GM19397 (cell line): ENCODE measurements at regions not wholly inside any gene's neighbourhood (a gene's known extent, or its start where the extent isn't known, plus 50 kb on each side); places are given as distances from the start of the nearest gene placed in this dataset.
"Not testable (repeated sequence)": the region's sequence is repeated elsewhere in the genome, so short reads cannot be mapped to it uniquely, and the experiment has no call there.

ENCODE experiments used
- ATAC-seq: cut with Tn5 transposase; IDR thresholded peaks from one replicate; pipeline ENCODE4 v1.9.1; 2021; ENCODE audit warnings: mild to moderate bottlenecking, moderate library complexity; ENCODE audit not compliant: unreplicated experiment

DNA sequence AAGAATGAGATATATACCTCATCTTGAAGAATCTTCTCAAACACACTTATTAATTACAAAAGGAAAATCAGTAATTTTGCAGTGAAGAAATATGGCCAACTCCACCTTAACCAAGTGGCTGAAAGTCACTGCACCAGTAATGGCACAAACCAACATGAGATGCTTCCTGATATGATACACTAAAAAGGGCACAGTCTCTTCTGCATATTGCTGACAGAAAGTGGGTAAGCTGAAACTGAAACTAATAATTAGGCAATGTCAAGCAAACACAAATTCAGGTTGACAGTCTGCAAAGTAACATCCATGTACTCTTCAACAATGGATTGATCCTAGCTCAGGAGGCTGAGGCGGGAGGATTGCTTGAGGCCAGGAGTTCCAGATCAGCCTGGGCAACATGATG lies 56.1 kb downstream of the ZNF22 start:
- not testable (repeated sequence) for ATAC-seq

DNA sequence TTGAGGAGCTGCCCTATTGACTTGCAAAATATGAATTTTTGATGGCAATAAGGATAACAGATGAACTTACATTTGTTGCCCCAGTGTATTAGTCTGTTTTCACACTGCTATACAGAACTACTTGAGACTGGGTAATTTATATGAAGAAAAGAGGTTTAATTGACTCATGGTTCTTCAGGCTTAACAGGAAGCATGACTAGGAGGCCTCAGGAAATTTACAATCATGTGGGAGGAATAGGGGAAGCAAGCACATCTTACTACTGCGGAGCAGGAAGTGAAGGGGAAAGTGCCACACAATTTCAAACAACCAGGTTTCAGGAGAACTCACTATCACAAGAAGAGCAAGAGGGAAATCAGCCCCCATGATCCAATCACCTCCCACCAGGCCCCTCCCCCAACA lies 57.9 kb downstream of the ZNF22 start:
- no peak for ATAC-seq

DNA sequence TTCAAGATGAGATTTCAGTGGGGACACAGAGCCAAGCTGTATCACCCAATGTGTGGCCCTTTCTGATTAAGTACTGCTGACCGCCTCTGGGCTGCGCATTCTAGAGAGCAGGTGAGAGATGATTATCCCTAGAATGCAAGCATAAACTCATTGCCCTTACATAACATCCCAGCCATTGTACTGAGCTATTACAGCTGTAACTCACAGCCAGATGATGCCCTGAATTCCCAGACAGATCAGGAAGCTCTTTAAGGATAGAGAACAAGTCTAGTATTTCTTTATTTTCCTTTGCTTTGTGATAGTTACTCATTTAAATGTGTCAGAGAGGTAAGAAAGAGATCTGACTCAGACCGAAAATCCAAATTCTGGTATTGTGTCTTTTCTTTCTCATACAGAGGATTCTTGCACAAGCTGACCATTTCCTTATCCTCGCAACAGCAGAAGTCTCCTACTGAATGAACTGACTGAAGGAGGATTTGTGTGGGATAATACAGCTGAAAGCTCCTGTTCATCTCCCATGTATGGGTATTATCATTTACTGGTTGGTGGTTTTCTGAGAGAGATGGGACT lies 58.4 kb downstream of the ZNF22 start:
- no peak for ATAC-seq

DNA sequence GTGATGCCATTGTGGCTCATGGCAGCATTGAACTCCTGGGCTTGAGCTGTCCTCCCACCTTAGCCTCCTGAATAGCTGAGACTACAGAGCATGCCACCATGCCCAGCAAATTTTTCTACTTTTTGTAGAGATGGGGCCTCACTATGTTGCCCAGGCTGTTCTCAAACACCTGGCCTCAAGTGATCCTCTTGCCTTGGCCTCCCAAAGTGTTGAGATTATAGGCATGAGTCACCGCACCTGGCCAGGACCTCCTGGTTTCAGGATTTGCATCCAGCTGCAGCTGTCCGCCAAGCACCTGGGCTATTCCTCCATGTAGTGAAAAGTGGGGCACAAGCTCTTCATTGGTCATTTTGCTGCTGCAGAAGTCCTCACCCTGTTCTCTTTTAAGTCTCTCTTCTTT lies 58.9 kb downstream of the ZNF22 start:
- no peak for ATAC-seq

DNA sequence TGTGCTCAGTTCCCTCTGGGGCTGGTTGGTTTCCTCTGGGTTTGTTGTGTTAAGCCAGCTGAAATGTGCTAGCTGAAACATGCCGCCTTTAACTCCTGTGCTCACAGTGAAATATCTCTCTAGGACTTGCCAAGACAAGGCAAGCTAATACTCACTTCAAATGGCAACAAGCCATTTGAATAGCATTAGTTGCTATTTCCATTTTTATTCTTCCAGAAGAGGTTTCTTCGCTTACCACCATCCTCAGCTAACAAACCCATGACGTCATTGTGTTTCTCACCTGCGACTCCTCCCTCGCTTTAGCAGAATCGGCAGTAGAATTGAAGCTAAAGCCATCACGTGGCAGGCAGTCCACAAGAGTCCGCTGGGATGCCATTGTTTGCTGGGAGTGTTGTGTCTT lies 61.3 kb downstream of the ZNF22 start:
- ATAC-seq = no peak

DNA sequence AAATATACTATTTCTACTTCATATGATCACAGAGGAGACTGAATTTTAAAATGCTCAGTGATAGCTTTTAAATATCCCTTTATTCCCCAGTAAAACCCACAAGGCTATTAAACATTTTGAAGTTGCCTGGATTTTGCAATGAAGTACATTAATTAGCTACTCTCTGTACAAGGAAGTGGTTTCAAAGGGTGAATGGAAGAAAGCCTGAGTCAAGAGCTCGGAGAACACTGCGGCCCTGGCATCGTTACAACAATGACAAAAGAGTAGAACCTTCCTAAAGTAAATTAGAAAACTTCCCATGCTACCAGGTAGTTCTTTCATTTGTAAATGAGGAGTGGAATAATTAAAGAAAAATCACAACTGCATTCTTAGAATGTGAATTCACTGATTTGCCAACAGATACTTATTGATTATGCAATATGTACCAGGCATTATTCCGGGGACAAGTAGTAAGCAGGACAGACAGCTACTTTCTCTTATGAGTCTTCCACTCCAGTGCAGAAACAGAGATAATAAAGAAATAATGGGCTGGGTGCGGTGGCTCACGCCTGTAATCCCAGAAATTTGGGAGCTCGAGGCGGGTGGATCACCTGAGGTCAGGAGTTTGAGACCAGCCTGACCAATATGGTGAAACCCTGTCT lies 63.0 kb downstream of the ZNF22 start:
- no peak for ATAC-seq

DNA sequence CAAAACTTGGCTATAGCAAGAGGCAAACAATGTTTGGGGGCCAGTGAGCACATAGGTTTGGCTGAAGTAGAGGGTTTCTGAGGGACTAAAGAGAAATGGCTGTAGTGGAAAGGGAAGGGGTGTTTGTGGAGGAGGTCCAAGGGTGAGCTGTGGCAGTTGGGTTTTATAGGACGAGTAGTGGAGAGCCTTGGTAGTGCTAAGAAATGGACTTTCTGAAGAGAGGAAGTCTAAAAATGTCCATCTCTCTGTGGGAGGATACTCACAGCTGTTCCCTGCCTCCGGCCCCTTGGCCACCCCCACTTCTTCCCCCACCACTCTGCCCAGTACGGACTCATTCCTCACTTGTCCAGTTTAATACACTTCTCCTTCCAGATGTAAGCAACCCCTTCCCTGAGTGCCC lies 64.3 kb downstream of the ZNF22 start:
- no peak for ATAC-seq

DNA sequence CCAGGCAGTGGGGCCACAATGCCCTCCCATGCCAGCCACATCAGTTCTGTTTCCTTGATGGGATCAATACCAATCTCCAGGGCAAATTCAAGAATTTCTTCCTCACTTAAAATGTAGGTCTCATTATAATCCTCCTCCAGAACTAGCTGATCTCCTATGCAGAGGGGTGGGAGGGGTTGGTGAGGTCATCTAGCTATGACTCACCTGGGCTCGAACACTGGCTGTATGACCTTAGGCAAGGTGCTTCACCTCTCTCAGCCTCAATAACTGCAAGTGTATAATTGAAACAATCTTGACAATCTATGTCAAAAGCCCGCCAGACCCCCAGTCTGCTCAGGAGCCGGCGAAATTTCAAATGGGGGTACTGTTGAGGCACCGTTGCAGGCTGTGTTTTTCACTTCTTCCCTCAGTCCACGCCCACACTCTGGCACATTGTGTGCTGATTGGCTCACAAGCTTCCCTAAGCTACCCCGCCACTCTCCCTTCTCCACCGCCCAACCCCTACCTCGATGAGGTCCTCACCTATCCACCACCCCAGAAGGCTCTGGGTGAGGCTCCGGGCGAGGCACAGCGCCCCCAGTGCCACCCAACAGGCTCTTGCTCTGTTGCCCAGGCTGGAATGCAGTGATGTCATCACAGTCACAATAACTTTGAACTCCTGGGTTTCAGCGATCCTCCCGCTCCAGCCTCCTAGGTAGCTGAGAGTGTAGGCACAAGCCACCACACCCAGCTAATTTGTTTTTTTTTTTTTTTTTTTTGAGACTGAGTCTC lies 70.5 kb downstream of the ZNF22 start:
- ATAC-seq = no peak

DNA sequence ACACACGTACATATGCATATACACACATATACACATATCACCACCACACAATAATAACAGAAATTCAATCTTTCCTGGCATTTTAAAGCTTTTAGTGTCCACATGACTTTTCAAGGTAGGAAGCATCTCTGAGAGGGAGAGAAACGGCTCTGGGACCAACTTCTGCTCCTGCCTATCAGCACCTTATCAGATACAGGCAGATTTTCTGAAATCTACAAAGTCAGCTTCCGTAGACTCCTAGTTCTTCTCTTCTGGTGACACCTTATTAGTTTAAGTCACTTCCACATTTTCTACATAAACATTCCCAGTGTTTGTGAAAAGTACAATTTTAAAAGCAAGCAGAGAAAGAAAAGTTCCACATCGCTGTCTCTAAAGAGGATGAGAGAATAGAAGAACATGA lies 74.5 kb downstream of the ZNF22 start:
- ATAC-seq = no peak

DNA sequence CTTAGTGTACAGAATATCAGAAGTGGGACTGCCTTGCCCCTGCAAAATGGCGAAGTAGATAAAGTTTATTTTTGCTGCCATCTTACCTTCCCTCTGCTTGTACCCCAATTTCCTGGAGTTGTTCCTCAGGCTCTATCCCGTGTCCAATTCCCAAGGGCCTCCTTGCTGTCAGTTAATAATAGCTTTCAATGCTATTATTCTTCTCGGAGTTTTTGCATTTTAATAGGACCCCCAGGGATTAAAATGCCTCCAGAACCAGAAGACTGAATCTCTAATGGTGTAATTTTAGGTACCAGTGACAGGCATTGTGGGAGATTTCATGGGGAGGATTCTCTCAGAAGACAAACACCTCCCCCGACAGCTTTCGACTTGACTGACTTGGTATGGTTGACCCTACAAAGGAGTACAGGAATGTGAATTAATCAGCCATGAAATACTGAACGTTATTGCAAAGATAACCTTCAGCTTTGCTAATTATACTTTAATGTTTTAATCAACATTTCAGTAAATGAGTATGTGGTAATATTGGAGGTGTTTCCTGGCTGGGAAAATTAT lies 75.2 kb downstream of the ZNF22 start:
- ATAC-seq = no peak

DNA sequence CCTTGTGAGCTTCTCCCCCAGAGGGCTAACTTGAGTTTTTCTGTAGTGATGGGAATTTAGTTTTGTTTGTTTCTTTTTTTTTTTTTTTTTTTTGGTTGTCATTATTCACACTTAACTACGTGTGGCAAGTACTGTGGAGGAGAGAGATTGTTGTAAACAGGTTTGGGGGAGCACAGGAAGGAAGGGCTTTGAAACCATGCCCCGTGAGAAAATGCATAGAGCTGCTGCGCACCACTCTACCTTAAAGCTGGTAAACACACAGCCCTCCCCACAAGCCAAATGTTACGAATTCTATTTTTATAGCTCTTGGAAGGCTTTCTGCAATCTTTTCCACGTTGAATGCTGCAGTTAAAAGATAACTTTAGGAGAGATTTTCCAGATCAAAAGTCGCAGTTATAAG lies 76.2 kb downstream of the ZNF22 start:
- no peak for ATAC-seq

DNA sequence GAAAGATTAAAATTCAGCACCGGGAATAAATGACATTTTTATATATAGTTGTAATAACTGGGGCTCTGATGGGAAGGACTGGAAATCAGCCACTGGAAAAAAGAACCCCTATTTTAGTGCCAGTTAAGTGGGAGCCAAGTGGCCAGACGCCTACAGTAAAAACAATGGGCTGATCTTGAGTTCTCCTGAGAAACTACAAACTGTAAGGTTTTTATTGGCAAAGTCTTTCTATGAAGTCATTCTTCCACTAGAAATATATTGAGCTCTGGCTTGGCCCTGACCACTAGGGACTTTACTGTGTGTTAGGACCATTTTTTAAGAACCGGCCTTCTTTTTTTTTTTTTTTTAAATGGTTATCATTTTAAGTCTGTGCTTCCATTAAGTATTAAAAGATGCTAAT lies 79.6 kb downstream of the ZNF22 start:
- no peak for ATAC-seq

DNA sequence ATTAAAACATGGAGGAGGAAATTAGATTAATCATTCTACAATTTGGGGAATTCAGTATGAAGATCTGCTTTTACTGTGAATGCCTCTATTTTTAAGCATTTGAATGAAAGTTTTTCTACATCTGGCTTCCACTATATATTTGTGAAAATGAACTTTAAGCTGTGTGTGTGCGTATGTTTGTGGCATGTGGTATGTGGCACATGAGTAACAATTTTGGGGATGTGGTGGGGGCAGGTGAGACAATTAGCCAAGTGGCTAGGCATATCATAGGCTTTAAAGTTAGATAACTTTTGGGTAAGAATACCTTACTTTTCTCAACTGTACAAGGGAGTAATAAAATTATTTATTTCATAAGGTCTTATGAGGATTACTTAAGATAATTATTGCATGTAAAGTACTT lies 81.5 kb downstream of the ZNF22 start:
- ATAC-seq = no peak

DNA sequence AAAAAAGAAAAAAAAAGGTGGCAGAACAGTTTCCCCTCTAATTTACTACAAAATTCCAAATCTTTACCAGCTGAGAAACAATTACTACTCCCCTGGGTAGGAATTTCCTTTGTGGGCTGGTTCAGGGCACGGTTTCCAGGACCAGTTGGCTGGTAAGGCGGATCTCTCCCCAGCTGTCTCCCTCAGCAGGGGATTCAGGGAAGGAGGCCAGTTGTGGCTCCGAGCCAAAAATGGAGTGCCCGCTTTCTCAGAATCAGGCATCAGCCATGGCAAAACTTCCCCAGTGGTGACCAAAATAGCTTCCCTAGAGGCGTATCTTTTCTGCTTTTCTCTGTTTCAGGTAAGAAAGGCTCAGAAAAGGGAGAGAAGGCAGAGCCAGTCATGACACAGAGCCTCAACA lies 91.2 kb downstream of the ZNF22 start:
- ATAC-seq = no peak

DNA sequence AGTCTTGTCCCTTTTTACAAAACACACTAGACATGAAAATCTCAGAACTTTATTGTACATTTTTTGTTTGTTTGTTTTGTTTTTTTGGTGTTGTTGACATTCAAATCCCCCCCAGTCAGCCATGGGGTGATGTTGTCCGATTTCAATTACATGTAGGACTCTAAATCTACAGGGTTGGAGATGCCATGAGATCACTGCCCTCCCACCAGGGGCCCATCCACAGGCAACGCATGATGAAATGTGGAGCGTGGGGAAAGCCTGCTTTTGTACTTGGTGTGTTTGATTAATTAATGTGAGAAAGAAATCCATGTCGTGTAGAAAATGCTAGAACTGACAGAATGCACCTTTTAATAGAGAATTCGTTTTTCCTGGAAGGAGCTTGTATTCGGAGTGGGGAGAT lies 93.2 kb downstream of the ZNF22 start:
- ATAC-seq = no peak

DNA sequence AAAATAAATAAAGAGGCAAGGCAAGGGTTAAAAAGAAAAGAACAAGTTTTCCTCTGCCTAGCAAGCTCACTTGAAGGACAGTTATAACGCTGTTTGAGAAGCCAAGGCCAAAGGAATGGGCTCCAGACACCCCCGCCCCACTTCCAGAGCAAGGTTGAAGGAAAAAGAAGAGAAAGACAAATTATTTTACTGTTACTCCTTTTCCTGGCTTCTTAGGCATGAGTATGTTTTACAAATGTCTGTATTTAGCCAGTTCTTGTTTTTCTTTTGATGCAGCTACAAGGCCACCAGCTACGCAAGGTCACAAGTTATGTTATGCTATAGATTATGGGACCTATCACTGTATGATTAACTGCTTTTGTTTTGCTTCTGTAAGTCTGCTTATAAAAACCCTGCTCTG lies 94.6 kb downstream of the ZNF22 start:
- no peak for ATAC-seq

DNA sequence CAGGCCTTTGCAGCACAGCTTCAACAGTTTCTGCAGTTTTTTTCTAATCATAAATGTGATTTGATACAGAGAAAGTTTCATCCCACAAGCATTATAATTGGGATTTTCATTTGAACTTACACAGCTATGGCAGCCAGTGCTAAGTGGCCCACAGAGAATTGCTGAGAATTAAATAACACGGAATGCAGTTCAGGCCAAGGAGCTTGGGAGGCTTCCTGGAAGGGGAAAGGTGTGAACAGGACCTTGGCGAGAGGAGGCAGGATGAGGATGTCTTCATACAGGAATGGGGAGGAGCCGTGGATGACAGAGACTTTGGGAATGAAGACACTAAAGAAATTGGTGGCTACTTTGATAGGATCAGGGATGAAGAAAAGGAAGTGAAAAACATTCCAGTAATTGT lies 95.3 kb downstream of the ZNF22 start:
- no peak for ATAC-seq

DNA sequence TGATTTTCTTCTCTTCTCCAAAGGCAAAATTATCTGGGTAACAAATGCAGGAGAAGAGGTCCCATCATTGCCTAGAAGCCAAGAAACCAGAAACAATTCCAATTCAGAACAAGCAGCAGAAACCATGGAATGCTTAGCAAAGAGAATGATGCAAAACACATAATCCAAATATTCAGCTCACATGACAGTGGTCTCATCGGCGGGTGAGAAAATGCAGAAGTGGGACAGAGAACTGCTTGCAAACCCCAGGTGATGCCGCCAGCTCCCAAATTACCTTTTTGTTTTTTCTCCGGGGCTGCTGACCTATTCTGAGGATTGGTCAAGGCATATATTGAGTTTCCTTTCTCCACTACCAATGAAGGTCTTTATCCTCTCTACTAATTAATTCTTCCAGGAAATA lies 99.7 kb downstream of the ZNF22 start:
- ATAC-seq = no peak

DNA sequence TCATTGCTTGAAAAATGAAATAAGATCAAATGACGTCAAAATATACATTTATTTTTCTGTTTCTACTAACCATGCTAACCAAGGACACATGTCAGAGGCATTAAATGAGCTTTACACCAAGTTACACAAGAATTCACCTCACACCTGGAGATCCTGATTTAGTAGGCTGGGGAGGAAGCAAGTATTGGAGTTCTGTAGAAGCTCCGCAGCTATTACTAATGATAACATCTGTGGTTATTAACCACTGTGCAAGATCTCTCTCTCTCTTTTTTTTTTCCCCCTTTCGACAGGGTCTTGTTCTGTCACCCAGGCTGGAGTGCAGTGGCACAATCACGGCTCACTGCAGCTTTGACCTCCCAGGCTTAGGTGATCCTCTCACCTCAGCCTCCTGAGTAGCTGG lies 104.0 kb downstream of the ZNF22 start:
- no peak for ATAC-seq

DNA sequence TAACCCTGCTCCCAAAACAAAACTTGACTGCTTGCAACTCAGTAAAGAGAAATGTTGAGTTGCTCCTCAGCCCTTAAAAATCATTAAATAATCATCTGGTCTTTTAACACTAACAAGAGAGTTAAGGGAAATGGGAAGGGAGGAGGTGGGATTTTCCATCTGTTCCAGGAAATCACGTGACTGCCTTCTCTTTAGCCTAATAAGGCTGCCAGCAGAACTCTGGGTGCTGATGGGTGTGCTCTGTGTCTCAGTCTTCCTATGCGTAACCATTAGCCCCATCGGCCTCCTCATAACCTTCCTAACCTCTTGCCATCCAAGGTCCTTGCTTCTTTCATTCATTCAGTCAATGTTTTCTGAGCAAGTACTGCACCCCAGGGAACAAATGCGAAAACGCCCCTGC lies 104.6 kb downstream of the ZNF22 start:
- ATAC-seq = not testable (repeated sequence)

DNA sequence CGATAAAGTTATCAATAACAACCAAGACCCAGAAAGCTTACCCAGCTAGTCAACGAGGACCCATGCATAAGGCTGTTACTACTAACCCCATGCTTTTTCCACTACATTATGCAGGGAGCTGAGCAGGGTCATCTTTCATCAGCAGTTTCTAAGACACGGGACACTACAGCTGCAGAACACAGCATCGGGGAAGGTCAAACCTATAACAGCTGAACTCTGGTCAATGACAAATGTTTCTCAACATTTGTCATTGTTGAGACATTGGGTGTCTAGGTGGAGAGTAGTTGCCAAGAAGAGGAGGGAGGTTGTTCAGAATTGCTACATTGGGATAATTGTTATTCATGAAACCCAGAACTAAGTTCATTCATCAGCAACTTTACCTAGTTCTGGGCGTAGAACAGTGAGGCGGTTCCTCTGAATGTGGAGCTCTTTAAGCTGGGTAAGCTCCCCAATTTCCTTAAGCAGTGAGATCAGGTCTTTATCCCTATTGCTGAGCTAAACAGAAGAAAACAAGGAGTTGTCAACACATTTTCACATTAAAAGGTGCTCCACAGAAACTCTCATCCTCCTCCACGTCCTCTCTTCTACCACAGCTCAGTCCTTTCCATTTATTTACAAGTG lies 105.6 kb downstream of the ZNF22 start:
- ATAC-seq = no peak

DNA sequence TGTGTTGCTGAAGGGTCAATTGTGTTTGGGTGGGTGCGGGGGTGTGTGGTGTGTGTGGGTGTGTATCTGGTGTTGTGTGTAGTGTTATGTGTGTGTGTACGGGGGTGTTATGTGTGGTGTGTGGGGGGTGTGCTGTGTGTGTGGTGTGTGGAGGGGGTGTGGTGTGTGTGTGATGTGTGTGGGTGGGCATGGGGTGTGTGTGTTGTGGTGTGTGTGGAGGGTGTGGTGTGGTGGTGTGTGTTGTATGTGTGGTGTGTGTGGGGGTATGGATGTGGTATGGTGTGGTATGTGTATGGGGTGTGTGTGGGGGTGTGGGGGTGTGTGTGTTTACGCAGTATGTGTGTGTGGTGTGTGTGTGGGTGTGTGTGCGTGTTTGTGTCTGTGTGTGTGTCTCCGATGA lies 110.8 kb downstream of the ZNF22 start:
- no peak for ATAC-seq
